ENCODE measurements at regions not wholly inside any gene's neighbourhood (a gene's known extent, or its start where the extent isn't known, plus 50 kb on each side); places are given as distances from the start of the nearest gene placed in this dataset.

DNA sequence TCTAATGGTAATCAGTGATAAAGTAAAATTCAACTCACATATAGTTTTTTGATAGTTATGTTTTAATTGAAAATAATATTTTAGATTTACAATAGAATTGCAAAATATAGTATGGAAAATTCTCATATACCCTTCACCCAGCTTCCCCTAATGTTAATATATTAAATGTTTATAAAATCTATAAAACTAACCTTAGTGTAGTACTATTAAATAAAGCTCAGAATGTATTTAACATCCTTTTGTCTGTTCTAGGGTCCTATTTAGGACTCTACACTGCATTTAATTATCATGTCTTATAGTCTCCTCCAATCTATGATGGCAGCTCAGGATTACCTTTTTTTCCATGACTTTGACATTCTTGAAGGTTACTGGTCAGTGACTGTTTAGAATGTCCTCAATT, 389.2 kb downstream of the LMX1A start:
- DNase-seq: no peak
- intact Hi-C loops (cut with DNase I): no loop called here

DNA sequence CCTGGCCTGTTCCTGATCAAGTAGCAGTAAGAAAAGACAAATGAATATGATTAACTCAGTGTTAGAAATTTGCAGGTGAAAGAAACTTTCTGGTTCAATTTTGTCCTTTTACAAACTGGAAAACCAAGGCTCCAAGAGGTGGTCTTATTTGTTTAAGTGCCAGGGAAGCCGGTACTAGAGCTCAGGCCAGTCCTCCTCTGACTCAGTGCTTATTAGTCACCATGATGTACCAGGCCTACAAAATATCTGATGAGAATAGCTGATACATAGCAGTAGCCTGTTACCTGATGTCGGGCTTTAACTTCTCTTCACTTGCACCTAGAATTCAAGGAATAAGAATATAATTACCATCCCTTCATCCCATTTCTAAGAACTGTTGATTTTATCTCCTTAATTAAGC, 394.8 kb downstream of the LMX1A start:
- intact Hi-C loops (cut with DNase I): no loop called here

DNA sequence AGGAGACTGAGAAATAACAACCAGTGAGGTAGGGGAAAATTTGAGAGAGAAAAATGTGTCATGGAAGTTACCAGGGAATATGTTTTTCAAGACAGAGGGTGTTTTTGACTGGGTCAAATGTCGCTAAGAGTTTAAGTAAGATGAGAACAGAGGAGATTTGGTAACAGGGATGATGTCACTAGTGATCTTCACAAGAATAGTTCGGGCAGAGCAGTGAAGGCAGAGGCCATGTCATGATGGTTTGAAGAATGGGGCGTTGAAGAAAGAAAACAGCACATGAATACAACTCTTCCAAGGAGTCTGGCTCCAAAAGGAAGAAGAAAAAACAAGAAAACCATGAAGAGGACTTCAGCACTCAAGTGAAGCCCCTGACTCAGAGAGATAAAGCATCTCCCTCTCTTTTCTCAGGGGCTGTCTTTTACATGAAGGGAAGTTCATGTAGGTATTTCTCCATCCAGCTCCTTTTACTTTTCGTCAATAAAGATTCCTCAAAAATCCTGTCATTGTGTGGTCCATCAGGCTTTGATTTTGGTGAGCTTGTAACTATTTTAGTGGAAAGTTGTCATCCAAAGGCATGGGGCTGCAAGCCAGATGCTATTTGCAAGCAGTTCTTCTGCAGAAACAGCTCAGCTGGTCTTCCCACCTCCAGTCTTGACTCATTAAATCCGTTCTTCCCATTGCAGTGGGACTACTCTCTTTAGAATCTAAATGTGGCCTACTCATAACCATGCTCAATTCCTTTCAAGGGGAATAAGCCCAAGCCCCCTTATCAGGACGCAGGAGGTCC, 397.3 kb downstream of the LMX1A start:
- DNase-seq: no peak
- intact Hi-C loops (cut with DNase I): no loop called here

More for the DNA sequence above, 394.8 kb downstream of the LMX1A start:
- DNase-seq: no peak

DNA sequence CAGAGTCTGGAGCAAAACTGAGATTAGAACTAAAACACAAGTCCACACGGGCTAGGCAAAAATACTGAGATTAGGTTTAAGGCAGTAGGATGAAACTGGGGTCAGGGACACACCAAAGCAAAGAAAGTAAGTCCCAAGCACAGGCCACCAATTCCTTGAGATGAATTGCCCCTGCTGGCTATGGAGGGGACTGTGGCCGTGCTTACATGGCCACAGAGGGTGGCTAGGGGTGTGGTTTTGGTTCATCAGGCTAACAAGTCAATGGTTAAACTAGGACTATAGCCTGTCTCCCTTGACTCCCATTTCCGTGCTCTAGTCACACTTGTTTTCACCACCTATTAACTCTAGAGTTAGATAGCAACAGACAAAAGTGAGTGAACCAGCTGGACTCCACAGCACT, 394.8 kb downstream of the PBX1 start:
- DNase-seq: no peak
- intact Hi-C loops (cut with DNase I): no loop called here

DNA sequence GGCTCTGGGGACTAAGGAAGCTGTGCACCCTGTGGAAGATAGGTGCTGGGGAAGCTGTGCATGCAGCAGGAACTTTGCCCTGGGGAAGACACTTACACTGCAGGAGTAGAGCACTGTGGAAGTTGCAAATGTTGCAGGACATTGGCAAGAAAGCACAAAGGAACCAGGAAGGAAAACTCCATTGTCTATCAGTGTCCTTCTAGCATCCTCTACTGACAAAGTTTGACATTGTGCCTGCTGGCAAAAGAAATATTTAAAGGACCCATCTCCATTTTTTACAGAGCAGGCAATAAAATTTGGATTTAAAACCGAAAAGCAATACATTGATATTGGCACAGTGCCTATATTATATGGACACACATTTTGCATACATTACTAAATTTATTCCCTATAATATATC, 394.1 kb downstream of the PBX1 start:
- intact Hi-C loops (cut with DNase I): no loop called here
- peak in 4 of 42 donors; percentile 4 to 22 (median 10) for DNase-seq

DNA sequence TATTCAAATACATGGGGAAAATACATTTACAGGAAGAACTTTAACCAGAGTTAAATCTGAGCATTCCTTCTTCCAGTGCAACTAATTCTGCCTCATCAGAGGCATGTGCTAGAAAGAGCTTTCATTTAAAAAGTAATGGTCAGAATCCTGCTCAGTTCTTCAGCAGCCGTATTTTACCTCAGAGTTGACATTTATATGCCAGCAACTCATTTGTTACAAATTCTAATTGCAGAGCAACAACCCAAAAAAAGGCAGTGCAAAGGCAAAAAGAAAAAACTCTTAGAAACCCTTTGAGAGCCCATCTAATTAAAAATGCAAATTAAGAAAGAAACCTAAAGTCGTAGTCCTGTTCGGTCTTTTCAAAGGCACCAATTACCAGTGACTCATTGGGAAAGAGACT, 392.5 kb downstream of the PBX1 start:
- DNase-seq: no peak
- intact Hi-C loops (cut with DNase I): no loop called here

DNA sequence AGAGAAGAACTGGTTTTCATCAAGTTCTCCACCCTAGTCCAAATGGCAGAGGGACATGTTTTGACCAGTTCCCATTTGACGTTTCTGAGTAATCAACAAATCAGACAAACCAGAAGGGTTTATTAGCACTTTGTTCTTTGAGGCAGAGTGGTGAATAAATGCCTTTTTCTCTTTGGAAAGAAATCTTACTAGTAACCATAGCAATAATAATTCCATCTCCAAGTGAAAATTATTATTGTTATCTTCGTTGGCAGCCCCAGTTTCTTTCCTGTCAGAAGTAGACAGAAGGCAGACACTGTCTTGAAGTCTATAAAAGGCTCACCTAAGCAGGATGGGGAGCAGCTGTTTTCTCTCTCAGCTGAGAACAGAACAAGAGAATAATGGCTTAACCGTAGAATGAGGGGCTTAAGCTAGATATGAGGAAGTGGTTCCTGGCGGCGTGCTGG, 391.6 kb downstream of the PBX1 start:
- intact Hi-C loops (cut with DNase I): no loop called here
- no peak for DNase-seq

DNA sequence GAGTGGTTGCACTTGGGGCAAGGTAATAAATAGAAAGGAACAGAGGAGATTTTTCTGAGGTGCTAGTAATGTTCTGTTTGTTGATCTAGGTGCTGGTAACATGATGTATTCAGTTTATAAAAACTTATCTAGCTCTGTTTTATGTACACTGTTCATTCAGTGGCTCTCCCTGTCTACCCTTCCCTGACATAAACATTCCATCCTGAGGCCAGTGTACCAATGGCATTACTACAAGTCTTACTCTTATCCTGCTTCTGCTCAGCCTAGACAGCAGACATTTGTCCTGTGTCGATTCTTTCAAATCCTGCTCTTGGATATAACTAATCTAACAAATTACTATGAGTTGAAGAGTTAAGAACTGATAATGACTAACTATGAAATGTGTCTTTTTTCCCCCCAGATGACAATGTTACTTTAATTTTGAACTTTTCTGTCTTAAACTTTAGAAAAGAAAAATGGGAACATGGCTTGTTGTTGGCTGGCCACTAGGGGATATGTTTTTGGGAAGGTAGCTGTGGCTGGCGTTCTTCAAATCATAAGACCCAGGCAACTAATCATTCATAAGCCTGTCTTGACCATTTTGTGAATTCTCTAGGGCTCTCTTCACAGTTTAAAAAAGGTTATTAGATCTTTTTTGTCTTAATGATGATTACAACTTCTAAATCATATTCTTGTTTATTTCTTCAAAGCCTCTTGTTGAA, 390.9 kb downstream of the PBX1 start:
- DNase-seq: no peak

DNA sequence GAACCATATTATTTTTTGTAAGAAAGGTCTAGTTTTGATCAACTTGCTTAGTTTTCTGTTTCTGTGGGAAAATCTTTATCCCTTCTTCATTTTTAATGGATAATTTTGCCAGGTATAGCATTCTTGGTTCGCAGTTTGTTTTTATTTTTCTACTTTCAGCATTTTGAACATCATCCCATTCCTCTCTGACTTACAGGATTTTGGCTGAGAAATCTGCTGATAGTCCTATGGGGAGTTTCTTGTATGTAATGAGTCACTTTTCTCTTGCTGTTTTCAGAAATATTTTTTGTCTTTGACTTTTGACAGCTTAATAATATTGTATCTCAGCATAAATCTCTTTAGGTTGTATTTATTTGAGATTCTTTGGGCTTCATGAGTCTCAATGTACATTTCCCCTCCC, 389.1 kb downstream of the PBX1 start:
- DNase-seq: no peak
- intact Hi-C loops (cut with DNase I): no loop called here

More for the DNA sequence above, 390.9 kb downstream of the PBX1 start:
- intact Hi-C loops (cut with DNase I): no loop called here

DNA sequence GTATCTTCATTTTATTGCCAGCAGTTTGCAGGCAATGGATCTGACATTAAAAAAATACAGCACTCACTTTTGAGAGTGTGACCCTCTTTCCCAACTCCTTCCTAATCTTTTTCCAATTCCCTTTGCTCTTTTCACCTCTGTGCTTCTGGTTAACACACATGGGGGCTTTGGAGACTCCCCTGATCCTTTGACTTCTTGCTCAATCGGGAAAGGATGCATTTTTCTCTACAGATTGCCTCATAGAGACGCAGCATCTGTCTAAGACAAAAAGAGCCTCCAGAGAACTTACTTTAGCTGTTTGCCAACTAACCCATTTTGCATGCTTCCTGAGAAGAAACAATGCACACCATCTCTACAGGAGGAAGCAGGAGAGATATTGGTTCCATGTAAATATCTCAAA, 378.3 kb downstream of the PBX1 start:
- no peak for DNase-seq
- intact Hi-C loops (cut with DNase I): no loop called here

DNA sequence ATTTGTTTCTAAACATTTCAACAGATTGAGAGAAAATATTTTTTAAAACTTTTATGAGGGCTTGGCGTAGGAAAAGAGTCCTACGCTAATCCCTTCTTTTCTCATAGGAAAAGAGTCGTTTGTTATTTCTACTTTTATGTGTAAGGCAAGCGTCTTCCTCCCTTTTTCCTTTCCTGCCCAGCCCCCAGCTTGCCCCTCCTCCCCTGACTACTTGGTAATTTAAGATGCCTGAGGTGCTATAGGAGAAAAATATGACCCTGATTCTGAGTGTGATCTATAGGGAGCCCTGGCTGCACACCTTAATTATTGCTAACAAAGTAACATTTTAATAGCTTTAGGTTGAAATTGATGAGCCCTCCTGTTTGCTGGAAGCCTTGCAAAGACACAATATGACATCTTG, 373.6 kb downstream of the PBX1 start:
- DNase-seq: no peak
- intact Hi-C loops (cut with DNase I): no loop called here

DNA sequence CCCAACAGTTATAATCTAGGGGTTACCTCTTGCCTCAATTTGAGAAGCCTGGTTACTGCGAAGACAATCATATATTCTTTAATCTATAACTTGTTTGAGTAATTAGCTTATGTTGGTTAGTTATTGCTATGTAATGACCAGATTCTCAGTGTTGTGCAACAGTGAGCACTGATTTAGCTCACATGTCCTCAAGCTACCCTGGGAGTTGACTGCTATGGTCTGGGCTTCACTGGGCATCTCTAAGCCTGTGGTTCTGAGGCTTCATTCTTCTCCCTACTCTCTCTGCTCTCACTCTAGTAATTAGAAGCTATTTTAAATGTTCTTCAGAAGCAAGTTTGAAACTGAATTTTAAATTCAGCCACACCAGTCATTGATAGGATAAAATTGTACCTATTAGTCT, 371.8 kb downstream of the PBX1 start:
- no peak for DNase-seq
- intact Hi-C loops (cut with DNase I): no loop called here

DNA sequence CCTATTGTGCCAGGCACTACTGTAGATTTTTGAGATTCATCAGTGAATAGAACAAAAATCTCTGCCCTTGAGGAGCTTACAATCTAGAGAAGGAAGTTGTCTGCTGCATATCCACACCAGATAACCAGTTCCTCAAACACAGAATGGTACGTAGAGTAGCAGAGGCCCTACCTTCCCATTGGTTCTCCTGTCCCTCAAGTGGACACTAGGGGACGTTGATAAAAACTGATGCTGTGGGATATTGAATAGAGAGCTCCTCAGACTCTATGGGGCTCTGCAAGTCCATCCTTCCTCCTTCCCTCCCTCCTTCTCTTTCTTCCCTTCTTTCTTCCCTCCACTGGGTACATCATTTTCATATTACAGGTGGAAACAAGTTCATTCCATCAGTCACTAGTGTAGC, 371.3 kb downstream of the PBX1 start:
- intact Hi-C loops (cut with DNase I): no loop called here
- DNase-seq: no peak

DNA sequence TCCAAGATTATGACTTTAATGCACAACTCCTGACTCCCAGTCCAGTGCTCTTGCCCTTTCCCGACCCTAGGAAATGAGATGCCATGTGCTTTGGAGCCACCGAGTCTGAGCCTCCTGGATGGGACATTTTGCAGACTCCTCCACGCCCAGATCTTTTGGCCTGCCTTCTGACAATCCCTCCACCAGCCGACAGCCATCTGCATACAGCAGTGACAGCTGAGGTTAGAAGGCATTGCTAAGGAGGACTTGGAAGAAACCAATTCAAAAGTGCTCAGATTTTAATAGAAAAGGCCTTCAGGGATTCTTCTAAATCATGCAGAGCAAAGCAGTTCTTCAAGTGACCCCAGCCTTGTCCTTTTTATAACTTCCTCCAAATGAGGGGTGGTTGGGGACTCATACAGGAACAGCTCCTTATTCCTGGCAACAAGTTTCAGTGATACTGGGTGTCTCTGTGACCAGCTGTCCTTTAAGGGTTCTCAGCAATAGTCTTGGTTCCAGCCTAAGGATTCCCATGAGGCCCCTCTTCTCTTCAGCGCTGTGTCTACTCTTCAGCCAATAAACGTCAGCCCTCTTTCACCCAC, 369.3 kb downstream of the PBX1 start:
- intact Hi-C loops (cut with DNase I): no loop called here
- DNase-seq: no peak

DNA sequence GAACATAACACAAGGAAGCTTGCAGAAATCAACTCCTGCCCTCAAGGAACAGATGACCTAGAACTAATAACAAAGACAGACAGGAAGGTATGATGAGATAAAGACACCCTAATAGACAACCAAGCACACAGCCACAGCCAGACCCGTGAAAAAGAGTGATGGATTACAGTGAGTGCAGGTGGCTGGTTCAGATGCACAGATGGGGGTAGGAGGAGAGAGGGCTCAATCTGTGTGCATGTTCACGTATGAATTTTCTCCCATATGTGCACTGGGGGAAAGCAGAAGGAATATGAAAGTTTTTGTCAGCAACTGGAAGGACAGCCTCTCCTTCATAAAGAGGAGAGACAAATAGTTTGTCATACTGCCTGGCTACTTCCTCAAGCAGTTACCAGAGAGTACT, 367.1 kb downstream of the PBX1 start:
- intact Hi-C loops (cut with DNase I): no loop called here
- no peak for DNase-seq

DNA sequence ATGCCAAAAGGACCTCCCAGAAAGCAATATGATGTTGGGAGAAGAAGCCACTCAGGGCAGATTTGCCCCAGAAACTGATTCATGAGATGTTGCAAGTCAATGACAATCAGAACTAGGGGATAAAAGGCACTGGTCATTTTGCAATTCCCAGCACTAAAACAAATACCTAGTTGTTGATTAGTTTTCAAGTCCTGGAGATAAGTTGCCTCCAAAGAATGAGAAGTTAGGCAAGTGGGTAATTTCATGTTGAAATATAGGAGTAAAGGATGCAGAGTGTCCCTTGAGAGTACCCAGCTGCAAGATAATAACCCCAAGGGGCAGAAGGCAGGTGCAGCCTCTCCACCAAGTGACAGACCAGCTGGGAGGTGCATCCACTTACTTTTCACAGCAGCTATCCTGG, 363.6 kb downstream of the PBX1 start:
- DNase-seq: no peak
- intact Hi-C loops (cut with DNase I): no loop called here

DNA sequence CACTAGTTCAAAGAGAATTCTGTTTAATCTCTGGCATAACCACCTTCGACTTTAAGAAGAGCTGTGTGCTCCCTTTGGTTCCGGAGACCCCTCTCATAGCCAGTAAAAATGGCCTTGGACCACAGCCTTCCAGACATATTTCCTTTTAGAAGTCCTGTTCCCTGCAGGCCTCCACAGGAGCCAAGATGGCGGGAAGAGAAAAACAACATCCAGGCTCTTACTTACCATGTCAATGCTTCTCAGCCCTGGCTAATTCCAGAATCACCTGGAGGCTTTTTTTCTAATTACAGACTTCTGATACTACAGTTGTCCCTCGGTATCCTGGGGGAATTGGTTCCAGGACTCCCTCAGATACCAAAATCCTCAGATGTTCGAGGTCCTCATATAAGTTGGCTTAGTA, 362.5 kb downstream of the PBX1 start:
- intact Hi-C loops (cut with DNase I): no loop called here
- DNase-seq: no peak

DNA sequence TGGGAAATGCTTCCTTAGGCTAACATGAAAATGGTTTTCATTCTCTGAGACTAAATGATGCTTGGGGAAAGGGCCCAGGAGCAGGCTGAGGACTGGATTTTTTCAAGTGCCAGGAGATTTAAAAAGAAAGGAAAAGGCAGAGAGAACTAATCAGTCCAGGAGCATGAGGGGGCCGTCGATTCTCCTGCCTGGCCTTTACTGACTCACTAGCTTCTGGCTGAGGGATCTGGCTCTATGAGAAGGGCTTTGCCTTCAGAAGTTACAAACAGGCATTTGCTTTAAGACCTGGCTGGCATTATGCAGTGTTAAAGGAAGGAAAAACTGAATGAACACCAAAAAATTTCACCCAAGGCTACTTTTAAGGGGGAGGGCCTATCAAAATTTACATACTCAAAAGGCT, 359.2 kb downstream of the PBX1 start:
- DNase-seq: no peak
- intact Hi-C loops (cut with DNase I): no loop called here

DNA sequence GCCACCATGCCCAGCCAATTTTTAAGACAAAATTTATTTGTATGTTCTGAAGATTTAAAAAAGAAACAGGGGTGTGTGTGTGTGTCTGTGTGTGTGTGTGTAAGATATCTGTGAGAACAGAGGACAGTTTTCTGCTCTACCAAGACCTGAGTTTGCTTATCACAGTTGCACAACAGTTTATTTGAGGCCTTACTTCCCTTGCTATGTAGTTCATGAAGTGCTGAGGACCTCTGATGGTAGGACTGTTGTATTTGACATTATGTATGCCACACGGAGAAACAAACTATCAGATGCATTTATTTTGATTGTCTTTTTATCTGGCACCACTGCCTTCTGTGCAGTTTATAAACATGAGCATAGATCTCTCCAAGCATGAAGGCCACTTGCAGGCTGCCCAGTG, 355.2 kb downstream of the PBX1 start:
- DNase-seq: peak in 6 of 42 donors; percentile 9 to 41 (median 16)
- intact Hi-C loops (cut with DNase I): no loop called here

DNA sequence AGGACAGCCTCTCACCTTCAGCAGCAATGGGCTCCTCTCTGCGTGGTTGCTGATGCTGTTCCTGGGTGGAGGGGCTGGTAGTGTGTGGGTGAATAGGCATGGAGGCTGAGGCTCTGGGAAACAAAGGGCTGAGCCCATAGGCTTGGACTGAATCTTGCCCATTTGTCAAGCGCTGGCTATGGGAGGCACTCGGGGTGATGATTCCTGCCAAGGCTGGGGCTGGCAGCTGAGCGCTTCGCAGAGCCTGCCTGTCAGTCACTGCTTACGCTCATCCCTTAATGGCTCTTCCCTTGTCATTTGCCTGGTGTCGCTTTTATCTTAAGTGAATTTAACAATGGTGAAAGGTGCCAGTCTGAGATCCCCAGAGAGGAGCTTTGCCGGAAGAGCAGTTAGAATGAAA, 353.3 kb downstream of the PBX1 start:
- intact Hi-C loops (cut with DNase I): no loop called here
- peak in 18 of 42 donors; percentile 2 to 51 (median 16) for DNase-seq

DNA sequence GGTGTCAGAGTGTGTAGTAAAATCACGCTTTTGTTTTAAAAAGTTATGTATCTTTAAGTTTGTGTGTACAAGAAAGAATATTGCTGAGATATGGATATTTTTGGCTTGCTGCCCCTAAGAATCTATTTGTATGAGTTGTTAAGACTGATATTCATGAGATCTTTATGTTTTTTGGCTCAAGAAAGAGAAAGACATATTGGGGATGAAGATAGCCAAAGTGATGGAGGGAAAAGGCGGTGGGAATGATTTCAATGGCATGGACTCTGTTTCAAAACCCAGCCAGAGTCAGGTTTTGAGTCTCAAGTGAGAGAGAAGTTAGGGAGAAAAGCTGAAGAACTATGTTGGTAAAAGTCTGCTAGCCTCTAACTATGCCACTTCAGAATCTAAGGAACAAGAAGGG, 351.7 kb downstream of the PBX1 start:
- intact Hi-C loops (cut with DNase I): no loop called here
- DNase-seq: no peak

All from head of caudate nucleus (tissue), 42 donors.